ENCODE measurements at regions not wholly inside any gene's neighbourhood (a gene's known extent, or its start where the extent isn't known, plus 50 kb on each side); places are given as distances from the start of the nearest gene placed in this dataset.
A peak's percentile ranks its signal among the peaks of the same experiment; 100 is the strongest.

DNA sequence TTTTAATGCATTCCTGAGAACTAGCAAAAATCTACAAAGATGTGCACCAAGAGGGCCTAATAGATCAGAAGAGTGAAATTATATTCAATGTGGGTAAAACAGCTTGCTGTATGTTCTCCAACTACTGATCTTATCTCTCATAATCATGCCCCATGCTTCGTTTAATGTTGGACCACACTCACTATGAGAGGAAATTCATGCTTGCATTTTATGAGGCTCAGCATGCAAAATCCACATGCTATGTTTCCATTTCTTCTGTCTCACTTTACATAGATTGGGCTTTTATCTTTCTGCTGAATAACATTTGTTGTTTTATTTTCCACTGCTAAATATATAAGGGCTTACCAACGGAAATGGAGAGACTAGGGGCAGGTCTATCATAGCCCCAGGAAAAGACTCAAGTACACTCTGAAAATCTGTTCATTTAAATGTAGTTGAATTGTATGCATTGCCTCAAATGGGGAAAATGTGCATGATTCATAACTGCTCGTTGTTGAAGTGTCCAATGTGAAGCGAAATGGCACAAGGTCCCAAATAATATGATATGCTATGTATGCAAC, 474.2 kb downstream of the EFNA5 start:
- H3K36me3 ChIP-seq (ENCODE audit: insufficient read depth, low read length, poor library complexity, severe bottlenecking): no peaks in the 10 kb centered on the region
- ChIA-PET POLR2A (ENCODE audit: low non-redundant PET) (interaction anchor here (0.6 kb wide), 1 partner anchor 148 kb away, joined by 4 read pairs; no protein-coding TSS in a partner anchor), CTCF (interaction anchor here (0.9 to 1.3 kb wide), 2 partner anchors 50 to 52 kb away, joined by 4 to 5 read pairs; no protein-coding TSS in a partner anchor)
- peak overlapping the region; percentile 58 for H3K27ac ChIP-seq (ENCODE audit: low read depth, low read length, poor library complexity, severe bottlenecking)
- H3K4me1 ChIP-seq (ENCODE audit: insufficient read depth, low read length, poor library complexity, severe bottlenecking): peaks cover 33% of the 10 kb centered on the region
- no peak overlapping the region for H3K4me3 ChIP-seq (ENCODE audit: low read depth, low read length, poor library complexity, severe bottlenecking)
- no peaks in the 10 kb centered on the region for H3K27me3 ChIP-seq (replicated peaks; ENCODE audit: insufficient read depth, low read depth, low read length, poor library complexity)
- peak; percentile 91 for DNase-seq (ENCODE audit: low spot score)
- TF ChIP-seq, protein P1, sequence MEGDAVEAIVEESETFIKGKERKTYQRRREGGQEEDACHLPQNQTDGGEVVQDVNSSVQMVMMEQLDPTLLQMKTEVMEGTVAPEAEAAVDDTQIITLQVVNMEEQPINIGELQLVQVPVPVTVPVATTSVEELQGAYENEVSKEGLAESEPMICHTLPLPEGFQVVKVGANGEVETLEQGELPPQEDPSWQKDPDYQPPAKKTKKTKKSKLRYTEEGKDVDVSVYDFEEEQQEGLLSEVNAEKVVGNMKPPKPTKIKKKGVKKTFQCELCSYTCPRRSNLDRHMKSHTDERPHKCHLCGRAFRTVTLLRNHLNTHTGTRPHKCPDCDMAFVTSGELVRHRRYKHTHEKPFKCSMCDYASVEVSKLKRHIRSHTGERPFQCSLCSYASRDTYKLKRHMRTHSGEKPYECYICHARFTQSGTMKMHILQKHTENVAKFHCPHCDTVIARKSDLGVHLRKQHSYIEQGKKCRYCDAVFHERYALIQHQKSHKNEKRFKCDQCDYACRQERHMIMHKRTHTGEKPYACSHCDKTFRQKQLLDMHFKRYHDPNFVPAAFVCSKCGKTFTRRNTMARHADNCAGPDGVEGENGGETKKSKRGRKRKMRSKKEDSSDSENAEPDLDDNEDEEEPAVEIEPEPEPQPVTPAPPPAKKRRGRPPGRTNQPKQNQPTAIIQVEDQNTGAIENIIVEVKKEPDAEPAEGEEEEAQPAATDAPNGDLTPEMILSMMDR (conservative IDR thresholded peaks at IDR 0.05; ENCODE audit: low read depth, low read length): no peak
- no TSS peak for BruUV-seq (replicated peaks)
- H3K9me3 ChIP-seq (ENCODE audit: low read depth, low read length, poor library complexity, severe bottlenecking): no peaks in the 10 kb centered on the region
- intact Hi-C loops (cut with micrococcal nuclease; ENCODE audit: unreplicated experiment): loop anchor here (5.0 to 10.0 kb wide), 2 partner anchors 378 to 476 kb away; partner anchors contain the start of gene EFNA5

DNA sequence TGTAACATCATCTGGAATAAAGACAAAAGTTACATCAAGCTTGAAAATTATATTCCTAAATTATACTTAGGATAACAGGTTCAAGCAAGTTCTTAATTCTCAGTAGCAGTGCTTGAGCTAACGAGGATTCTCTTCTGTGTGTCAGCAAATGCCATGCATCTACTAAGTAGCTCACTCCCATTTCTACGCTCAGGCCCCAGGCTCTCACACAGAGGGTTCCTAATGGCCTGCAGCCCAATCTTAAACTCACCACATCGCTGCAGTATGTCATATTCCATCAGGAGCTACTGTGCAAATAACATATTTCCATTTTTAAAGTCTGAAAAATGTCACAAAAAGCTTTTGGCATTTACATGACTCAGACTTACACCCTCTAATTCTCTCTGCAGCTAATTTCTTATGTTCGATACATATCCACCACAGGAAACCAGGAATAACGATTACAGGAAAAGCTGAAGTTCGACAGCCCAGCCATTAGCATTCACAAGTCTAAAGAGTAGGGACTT, 474.8 kb downstream of the EFNA5 start:
- DNase-seq (ENCODE audit: low spot score): peak; percentile 73
- H3K9me3 ChIP-seq (ENCODE audit: low read depth, low read length, poor library complexity, severe bottlenecking): no peaks in the 10 kb centered on the region
- peaks cover 33% of the 10 kb centered on the region for H3K4me1 ChIP-seq (ENCODE audit: insufficient read depth, low read length, poor library complexity, severe bottlenecking)
- H3K27ac ChIP-seq (ENCODE audit: low read depth, low read length, poor library complexity, severe bottlenecking): peak overlapping the region; percentile 58
- CTCF ChIA-PET: interaction anchor here (0.9 to 1.3 kb wide), 2 partner anchors 51 to 52 kb away, joined by 4 to 5 read pairs; no protein-coding TSS in a partner anchor
- BruUV-seq (replicated peaks): no TSS peak
- POLR2A ChIA-PET (ENCODE audit: low non-redundant PET): interaction anchor here (0.6 kb wide), 1 partner anchor 148 kb away, joined by 4 read pairs; no protein-coding TSS in a partner anchor
- no peaks in the 10 kb centered on the region for H3K36me3 ChIP-seq (ENCODE audit: insufficient read depth, low read length, poor library complexity, severe bottlenecking)
- H3K4me3 ChIP-seq (ENCODE audit: low read depth, low read length, poor library complexity, severe bottlenecking): no peak overlapping the region
- intact Hi-C loops (cut with micrococcal nuclease; ENCODE audit: unreplicated experiment): loop anchor here (5.0 to 10.0 kb wide), 2 partner anchors 379 to 476 kb away; partner anchors contain the start of gene EFNA5
- H3K27me3 ChIP-seq (replicated peaks; ENCODE audit: insufficient read depth, low read depth, low read length, poor library complexity): no peaks in the 10 kb centered on the region
- TF ChIP-seq, protein P1 (conservative IDR thresholded peaks at IDR 0.05; ENCODE audit: low read depth, low read length): no peak
- TF ChIP-seq EZH2 (IDR thresholded peaks at IDR 0.05; ENCODE audit: borderline replicate concordance, low read depth, low read length, poor library complexity, severe bottlenecking): no peak

DNA sequence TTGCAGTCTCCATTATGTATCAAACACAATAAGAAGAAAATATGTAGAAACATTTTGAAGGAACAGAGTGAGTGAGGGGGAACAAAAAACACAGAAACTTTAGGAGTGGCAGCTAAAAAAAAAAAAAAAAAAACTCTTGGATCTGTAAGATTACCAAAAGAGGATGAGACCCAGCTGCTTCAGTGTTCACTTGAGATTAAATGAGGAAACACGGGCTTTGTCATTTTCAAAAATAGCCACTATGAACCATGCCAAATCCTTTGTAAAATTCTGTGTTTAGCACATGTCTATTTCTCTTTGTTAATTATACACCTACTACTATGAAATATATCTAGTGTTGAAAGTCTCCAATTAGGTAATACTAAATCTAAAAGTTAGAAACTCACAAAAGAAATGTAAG, 485.9 kb downstream of the EFNA5 start:
- DNase-seq (ENCODE audit: low spot score): no peak
- ChIA-PET POLR2A (ENCODE audit: low non-redundant PET) (no interaction called here), CTCF (no interaction called here)
- Histone ChIP-seq H3K4me1 (ENCODE audit: insufficient read depth, low read length, poor library complexity, severe bottlenecking) (no peaks in the 10 kb centered on the region), H3K36me3 (ENCODE audit: insufficient read depth, low read length, poor library complexity, severe bottlenecking) (no peaks in the 10 kb centered on the region), H3K27me3 (replicated peaks; ENCODE audit: insufficient read depth, low read depth, low read length, poor library complexity) (no peaks in the 10 kb centered on the region), H3K9me3 (ENCODE audit: low read depth, low read length, poor library complexity, severe bottlenecking) (no peaks in the 10 kb centered on the region), H3K27ac (ENCODE audit: low read depth, low read length, poor library complexity, severe bottlenecking) (no peak overlapping the region), H3K4me3 (ENCODE audit: low read depth, low read length, poor library complexity, severe bottlenecking) (no peak overlapping the region)
- BruUV-seq (replicated peaks): no TSS peak
- intact Hi-C loops (cut with micrococcal nuclease; ENCODE audit: unreplicated experiment): no loop called here
- TF ChIP-seq, protein P1 (conservative IDR thresholded peaks at IDR 0.05; ENCODE audit: low read depth, low read length): no peak
- TF ChIP-seq EZH2 (IDR thresholded peaks at IDR 0.05; ENCODE audit: borderline replicate concordance, low read depth, low read length, poor library complexity, severe bottlenecking): no peak

Measured in A673 (cell line).